Heart left ventricle (tissue), 16 donors: ENCODE measurements at regions not wholly inside any gene's neighbourhood (a gene's known extent, or its start where the extent isn't known, plus 50 kb on each side); places are given as distances from the start of the nearest gene placed in this dataset.

ENCODE experiments used
- ATAC-seq, 4 donors: fragments of 200-7000 bp; cut with Tn5 transposase; one replicate each; pipeline ENCODE4 v1.9.1; 2020 to 2022; ENCODE audit warnings: moderate library complexity in 4 of 4, mild to moderate bottlenecking in 3 of 4, moderate number of reproducible peaks in 1 of 4
- DNase-seq, 5 donors: peaks; one replicate each; pipeline ENCODE4 v3.0.0-alpha.2; 2020
- H3K27ac ChIP-seq, 12 donors: fragments of 200-600 bp; sonication (generic) in 4 of 12; one replicate each; pipeline versions ENCODE4 v1.5.0 to v1.8.0; 2016 to 2022; ENCODE audit warnings: mild to moderate bottlenecking in 2 of 12
- H3K27me3 ChIP-seq, 9 donors: fragments of 200-600 bp; sonication (generic) in 2 of 9; one replicate each; pipeline versions ENCODE4 v1.5.1 to v1.8.0; 2016 to 2022; ENCODE audit warnings: mild to moderate bottlenecking in 3 of 9
- H3K36me3 ChIP-seq, 9 donors: fragments of 200-600 bp; sonication (generic) in 2 of 9; one replicate each; pipeline versions ENCODE4 v1.5.0 to v1.8.0; 2018 to 2022; ENCODE audit warnings: mild to moderate bottlenecking in 2 of 9
- H3K4me1 ChIP-seq, 12 donors: fragments of 200-600 bp; sonication (generic) in 4 of 12; one replicate each; pipeline versions ENCODE4 v1.5.0 to v1.8.0; 2016 to 2022; ENCODE audit warnings: mild to moderate bottlenecking in 3 of 12
- H3K4me3 ChIP-seq, 12 donors: fragments of 200-600 bp; sonication (generic) in 4 of 12; one replicate each; pipeline versions ENCODE4 v1.5.0 to v1.8.0; 2017 to 2022; ENCODE audit warnings: mild to moderate bottlenecking in 9 of 12, moderate library complexity in 4 of 12
- H3K9me3 ChIP-seq, 12 donors: fragments of 200-600 bp; sonication (generic) in 4 of 12; one replicate each; pipeline versions ENCODE4 v1.5.0 to v1.8.0; 2016 to 2022; ENCODE audit warnings: mild to moderate bottlenecking in 1 of 12
- CTCF ChIP-seq, 12 donors: fragments of 200-600 bp; sonication (generic) in 4 of 12; IDR thresholded peaks; one replicate each; pipeline versions ENCODE4 v1.5.0 to v1.8.0; 2018 to 2022; ENCODE audit warnings: antibody characterized with exemption in 12 of 12, mild to moderate bottlenecking in 5 of 12
- POLR2A ChIP-seq, 2 donors: fragments of 450-650 bp; IDR thresholded peaks; one replicate each; pipeline ENCODE4 v1.6.1; 2017; ENCODE audit warnings: antibody characterized with exemption in 2 of 2, mild to moderate bottlenecking in 2 of 2, moderate library complexity in 2 of 2
- WGBS, 4 donors: extraction: QIAGEN DNeasy Blood & Tissue Kit in 2 of 4; methylation state at CpG; one replicate each; pipeline versions ENCODE4 v1.1.5 to v1.1.7; 2013 to 2018; 5-methylcytosine and 5-hydroxymethylcytosine counted together
- intact Hi-C, 10 donors: fragments of 100-400 bp; cut with DNase I; formaldehyde crosslinking; loops; one replicate each; pipeline versions ENCODE4 v1.11.1 to v1.14.2; 2022
- donor health status: ischemic (EF 13 %, LVEDD 7.1; RV severe dilation, severe dysfunction).
- donor health status: healthy with polysubstance abuse.
- donor health status: DM: no; HTN: yes; CAD: no.
- donor health status: DM: no; HTN: no; CAD: no.
- donor health status: ischemic (EF 25% LVEDD 6.9; RV normal size, moderate dysfunction).
- donor health status: ischemic (EF 25% LVEDD 5.7; RV mildly dilated, moderate dysfunction).
- donor health status: healthy.
- donor health status: DM: yes; HTN: yes; CAD: no.
- donor health status: ischemic (EF 35%, LVEDD 5.7; RV mildly dilated, moderate dysfunction).
- donor health status: nonischemic (EF 11% LVEDD 7.7; RV severe dilation, severe dysfunction).
- donor health status: DM: yes; HTN: yes; CAD: no.
- donor health status: PGD.
- donor health status: ischemic (EF 29% LVEDD 5.4; RV normal size, mild dysfunction).
- donor health status: nonischemic (EF 23%, LVEDD 6.1; RV moderate dilation, normal function).

- Histone ChIP-seq H3K9me3 (no peaks in the 10 kb centered on the region), H3K4me3 (no peak overlapping the region), H3K27ac (no peak overlapping the region), H3K36me3 (no peaks in the 10 kb centered on the region), H3K4me1 (peaks cover 0 to 19% (median 4%) of the 10 kb centered on the region in 12 donors), H3K27me3 (no peaks in the 10 kb centered on the region)
- no peak for ATAC-seq
- DNase-seq, result no peak
- TF ChIP-seq CTCF (IDR thresholded peaks at IDR 0.05) (no peak), POLR2A (IDR thresholded peaks at IDR 0.05) (no peak)
- 71 to 81% (median 78%) methylated on average over 1 to 8 of the region's 8 CpGs for WGBS, 4 donors
- intact Hi-C loops, result no loop called here
Measured at GRCh38 chr5:133905424-133905823, 63.0 kb downstream of the C5orf15 start.

- no peaks in the 10 kb centered on the region for H3K36me3 ChIP-seq
- no peak overlapping the region for H3K27ac ChIP-seq
- ATAC-seq, result no peak
- no peak for TF ChIP-seq CTCF (IDR thresholded peaks at IDR 0.05)
- no peak for TF ChIP-seq POLR2A (IDR thresholded peaks at IDR 0.05)
- no peaks in the 10 kb centered on the region for H3K9me3 ChIP-seq
- H3K4me3 ChIP-seq, result no peak overlapping the region
- peaks cover 0 to 11% (median under 1%) of the 10 kb centered on the region in 12 donors for H3K4me1 ChIP-seq
- no peak for DNase-seq
- WGBS, 4 donors, result 68 to 91% (median 82%) methylated on average over 8 of the region's 8 CpGs
- intact Hi-C loops, result no loop called here
- H3K27me3 ChIP-seq, result no peaks in the 10 kb centered on the region
Measured at GRCh38 chr5:133904641-133905040, 63.8 kb downstream of the C5orf15 start.

- Histone ChIP-seq H3K27ac (no peak overlapping the region), H3K4me3 (no peak overlapping the region), H3K9me3 (no peaks in the 10 kb centered on the region), H3K27me3 (no peaks in the 10 kb centered on the region), H3K4me1 (peaks cover 0 to 9% (median 0%) of the 10 kb centered on the region in 12 donors), H3K36me3 (no peaks in the 10 kb centered on the region)
- no peak for TF ChIP-seq CTCF (IDR thresholded peaks at IDR 0.05)
- TF ChIP-seq POLR2A (IDR thresholded peaks at IDR 0.05), result no peak
- intact Hi-C loops, result no loop called here
- DNase-seq (no peak), ATAC-seq (no peak)
- WGBS, 4 donors, result 70 to 81% (median 75%) methylated on average over 11 of the region's 11 CpGs
Measured at GRCh38 chr5:133902511-133903118, 65.8 kb downstream of the C5orf15 start.

- no peak overlapping the region for H3K4me3 ChIP-seq
- H3K4me1 ChIP-seq, result no peaks in the 10 kb centered on the region
- 82 to 88% (median 86%) methylated on average over 15 of the region's 15 CpGs for WGBS, 4 donors
- H3K9me3 ChIP-seq, result no peaks in the 10 kb centered on the region
- DNase-seq (no peak), ATAC-seq (no peak)
- H3K27me3 ChIP-seq, result no peaks in the 10 kb centered on the region
- no peaks in the 10 kb centered on the region for H3K36me3 ChIP-seq
- intact Hi-C loops, result no loop called here
- TF ChIP-seq POLR2A (IDR thresholded peaks at IDR 0.05) (no peak), CTCF (IDR thresholded peaks at IDR 0.05) (no peak)
- H3K27ac ChIP-seq, result no peak overlapping the region
Measured at GRCh38 chr5:133900534-133901270, 67.7 kb downstream of the C5orf15 start.
